CD4-positive, alpha-beta memory T cell (primary cell): ENCODE measurements at regions not wholly inside any gene's neighbourhood (a gene's known extent, or its start where the extent isn't known, plus 50 kb on each side); places are given as distances from the start of the nearest gene placed in this dataset.

ENCODE experiments used
- CTCF ChIA-PET: fragments of 350-600 bp; sonication (Branson Sonifier 250); formaldehyde crosslinking; loops from one replicate; lab custom pipeline; 2021; ENCODE audit warnings: inconsistent platforms; ENCODE audit not compliant: partially characterized antibody; lab: Charles Lee
- POLR2A ChIA-PET: fragments of 350-600 bp; sonication (Branson Sonifier 250); formaldehyde crosslinking; loops from one replicate; lab custom pipeline; 2021; ENCODE audit not compliant: partially characterized antibody; lab: Charles Lee
- DNase-seq, 5 donors: peaks; one replicate each; pipeline versions ENCODE4 v3.0.0 to v3.0.0-alpha.2; 2020 to 2022; ENCODE audit warnings: mixed read lengths in 1 of 5
- H3K27ac ChIP-seq: one replicate; pipeline ENCODE4 v1.7.0; 2013; ENCODE audit warnings: low read depth, low read length
- H3K27me3 ChIP-seq: 2 replicates; pipeline ENCODE4 v1.7.0; 2013; ENCODE audit warnings: mild to moderate bottlenecking, low read length, moderate library complexity; ENCODE audit not compliant: insufficient read depth
- H3K36me3 ChIP-seq: 2 replicates; pipeline ENCODE4 v1.7.0; 2013; ENCODE audit warnings: mild to moderate bottlenecking, low read length, moderate library complexity; ENCODE audit not compliant: insufficient read depth
- H3K4me1 ChIP-seq: 2 replicates; pipeline ENCODE4 v1.7.0; 2013; ENCODE audit warnings: mild to moderate bottlenecking, low read length, moderate library complexity; ENCODE audit not compliant: insufficient read depth
- H3K4me3 ChIP-seq, 2 donors: one replicate each; pipeline ENCODE4 v1.7.0; 2013; ENCODE audit warnings: low read length in 2 of 2, mild to moderate bottlenecking in 1 of 2
- H3K9me3 ChIP-seq, 2 donors: one replicate each; pipeline ENCODE4 v1.7.0; 2013; ENCODE audit warnings: low read length in 2 of 2, control low read depth in 1 of 2; ENCODE audit not compliant: control insufficient read depth in 1 of 2
- H3K27ac Mint-ChIP-seq, 7 donors: one replicate each; pipeline ENCODE4 v1.8.0; 2020 to 2021; ENCODE audit warnings: mixed read lengths in 7 of 7, mild to moderate bottlenecking in 6 of 7, inconsistent platforms in 3 of 7, moderate library complexity in 3 of 7
- H3K27me3 Mint-ChIP-seq, 2 donors: one replicate each; pipeline ENCODE4 v1.8.0; 2020 to 2021; ENCODE audit warnings: mixed read lengths in 2 of 2
- H3K36me3 Mint-ChIP-seq, 2 donors: one replicate each; pipeline ENCODE4 v1.8.0; 2020 to 2021; ENCODE audit warnings: mixed read lengths in 2 of 2, inconsistent platforms in 1 of 2, mild to moderate bottlenecking in 1 of 2
- H3K4me1 Mint-ChIP-seq, 4 donors: one replicate each; pipeline ENCODE4 v1.8.0; 2020 to 2021; ENCODE audit warnings: mixed read lengths in 4 of 4, mild to moderate bottlenecking in 1 of 4
- H3K4me3 Mint-ChIP-seq, 8 donors: one replicate each; pipeline ENCODE4 v1.8.0; 2020 to 2021; ENCODE audit warnings: mixed read lengths in 8 of 8, mild to moderate bottlenecking in 7 of 8, moderate library complexity in 6 of 8, inconsistent platforms in 3 of 8
- H3K9me3 Mint-ChIP-seq, 8 donors: one replicate each; pipeline ENCODE4 v1.8.0; 2020 to 2021; ENCODE audit warnings: mixed read lengths in 8 of 8, mild to moderate bottlenecking in 5 of 8, inconsistent platforms in 3 of 8, moderate library complexity in 1 of 8
- intact Hi-C: fragments of 100-400 bp; cut with micrococcal nuclease; formaldehyde crosslinking; loops from one replicate; pipeline ENCODE4 v1.15.1; 2023

DNA sequence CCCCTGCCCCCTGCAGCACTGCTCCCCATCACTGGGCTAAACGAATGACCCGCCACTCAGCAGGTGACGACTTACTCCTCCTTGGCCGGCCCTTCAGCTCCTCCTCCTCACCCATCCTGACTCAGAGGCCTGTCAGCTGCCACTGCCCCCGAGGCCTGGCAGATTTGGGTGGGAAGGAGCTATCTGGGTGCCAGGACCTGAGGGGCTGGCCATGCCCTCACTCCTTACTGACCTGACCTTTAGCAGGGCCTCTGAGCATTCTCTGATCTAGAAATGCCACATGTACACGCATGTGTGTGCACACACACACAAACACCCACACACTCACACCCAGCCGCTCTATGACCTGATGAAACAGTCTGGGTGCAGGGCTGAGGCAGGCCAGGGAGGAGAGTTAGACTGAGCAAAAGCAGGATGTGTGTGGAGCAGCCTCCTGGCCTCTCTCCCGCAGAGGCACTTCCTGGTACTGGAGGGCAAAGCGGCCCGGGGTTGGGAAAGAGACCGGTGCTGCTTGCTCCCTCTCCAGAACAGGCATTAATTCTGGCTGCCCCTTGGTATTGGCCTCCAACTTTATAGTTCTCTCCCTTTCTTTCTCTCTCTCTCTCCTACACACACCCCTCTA is 68.0 kb downstream of the ZFP36L2 start:
- Histone ChIP-seq H3K9me3 (no peaks in the 10 kb centered on the region), H3K4me3 (peak overlapping the region; percentile 30 to 40), H3K27ac (peak overlapping the region; percentile 84), H3K27me3 (no peaks in the 10 kb centered on the region), H3K36me3 (no peaks in the 10 kb centered on the region), H3K4me1 (peaks cover 76% of the 10 kb centered on the region)
- CTCF ChIA-PET: interaction anchor here (0.9 to 1.6 kb wide), 7 partner anchors 10 to 70 kb away, joined by 3 to 10 read pairs (median 4); no protein-coding TSS in a partner anchor
- H3K4me1 Mint-ChIP-seq: peaks cover 41 to 94% (median 66%) of the 10 kb centered on the region in 4 donors
- intact Hi-C loops: loop anchor here (1.0 kb wide), 3 partner anchors 12 to 37 kb away; no protein-coding TSS in a partner anchor
- peaks cover 0 to 2% (median 0%) of the 10 kb centered on the region in 8 donors for H3K9me3 Mint-ChIP-seq
- peak overlapping the region; percentile 97 to 99 (median 99) for H3K27ac Mint-ChIP-seq
- no peaks in the 10 kb centered on the region for H3K27me3 Mint-ChIP-seq
- peak in 1 of 5 donors; percentile 55 for DNase-seq
- POLR2A ChIA-PET: interaction anchor here (0.8 to 65.0 kb wide), 8 partner anchors 9 to 50 kb away, joined by 3 to 6960 read pairs (median 8); partner anchors contain the start of gene ZFP36L2
- H3K4me3 Mint-ChIP-seq: peak overlapping the region; percentile 75 to 87 (median 80)
- peaks cover 0 to 4% of the 10 kb centered on the region in 2 donors for H3K36me3 Mint-ChIP-seq

DNA sequence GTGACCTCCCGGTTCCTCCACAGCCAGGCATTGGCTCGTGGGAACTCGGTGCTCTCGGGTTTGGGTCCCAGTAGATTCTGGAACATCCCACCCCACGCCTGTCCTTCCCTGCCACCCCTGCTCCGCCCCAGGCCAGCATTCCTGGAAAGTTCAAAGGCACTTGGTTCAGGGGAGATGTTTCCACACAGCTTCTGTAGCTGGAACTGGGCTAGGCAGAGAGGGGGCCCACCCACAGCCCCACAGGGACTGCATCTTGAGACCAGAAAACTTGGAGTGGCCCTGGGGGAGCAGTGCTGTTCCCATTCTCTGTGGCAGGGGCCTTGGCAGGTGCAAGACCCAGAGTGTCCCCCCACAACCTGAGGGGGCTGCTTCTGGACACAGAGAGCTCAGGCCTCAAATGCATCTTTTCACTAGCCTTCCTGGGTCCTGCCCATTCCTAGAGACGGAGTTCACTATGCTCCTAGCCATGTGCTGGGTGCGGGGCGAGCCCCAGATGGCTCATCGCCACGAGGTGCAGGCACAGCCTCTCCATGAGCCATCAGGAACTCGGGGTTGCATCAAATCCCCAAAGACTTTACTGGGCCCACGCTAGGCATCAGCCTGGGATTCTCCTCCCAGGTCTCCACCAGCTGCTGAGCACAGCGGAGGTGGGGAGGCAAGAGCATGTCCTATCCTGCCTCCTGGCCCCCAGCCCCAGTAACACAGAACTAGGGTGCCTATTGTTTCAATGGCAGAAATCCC is 68.7 kb downstream of the ZFP36L2 start:
- H3K36me3 Mint-ChIP-seq: peaks cover 0 to 4% of the 10 kb centered on the region in 2 donors
- Histone ChIP-seq H3K36me3 (no peaks in the 10 kb centered on the region), H3K27me3 (no peaks in the 10 kb centered on the region), H3K4me1 (peaks cover 76% of the 10 kb centered on the region), H3K4me3 (no peak overlapping the region), H3K9me3 (no peaks in the 10 kb centered on the region), H3K27ac (peak overlapping the region; percentile 84)
- H3K27me3 Mint-ChIP-seq: no peaks in the 10 kb centered on the region
- peak overlapping the region; percentile 97 to 99 (median 99) for H3K27ac Mint-ChIP-seq
- intact Hi-C loops: loop anchor here (1.0 kb wide), 3 partner anchors 13 to 38 kb away; no protein-coding TSS in a partner anchor
- peak overlapping the region in 4 of 8 donors; percentile 76 to 87 (median 84) for H3K4me3 Mint-ChIP-seq
- no peak for DNase-seq
- POLR2A ChIA-PET: interaction anchor here (0.8 to 65.0 kb wide), 8 partner anchors 9 to 51 kb away, joined by 3 to 6960 read pairs (median 8); partner anchors contain the start of gene ZFP36L2
- peaks cover 44 to 92% (median 65%) of the 10 kb centered on the region in 4 donors for H3K4me1 Mint-ChIP-seq
- CTCF ChIA-PET: interaction anchor here (0.9 to 1.6 kb wide), 8 partner anchors 11 to 71 kb away, joined by 3 to 10 read pairs (median 4); no protein-coding TSS in a partner anchor
- H3K9me3 Mint-ChIP-seq: no peaks in the 10 kb centered on the region

DNA sequence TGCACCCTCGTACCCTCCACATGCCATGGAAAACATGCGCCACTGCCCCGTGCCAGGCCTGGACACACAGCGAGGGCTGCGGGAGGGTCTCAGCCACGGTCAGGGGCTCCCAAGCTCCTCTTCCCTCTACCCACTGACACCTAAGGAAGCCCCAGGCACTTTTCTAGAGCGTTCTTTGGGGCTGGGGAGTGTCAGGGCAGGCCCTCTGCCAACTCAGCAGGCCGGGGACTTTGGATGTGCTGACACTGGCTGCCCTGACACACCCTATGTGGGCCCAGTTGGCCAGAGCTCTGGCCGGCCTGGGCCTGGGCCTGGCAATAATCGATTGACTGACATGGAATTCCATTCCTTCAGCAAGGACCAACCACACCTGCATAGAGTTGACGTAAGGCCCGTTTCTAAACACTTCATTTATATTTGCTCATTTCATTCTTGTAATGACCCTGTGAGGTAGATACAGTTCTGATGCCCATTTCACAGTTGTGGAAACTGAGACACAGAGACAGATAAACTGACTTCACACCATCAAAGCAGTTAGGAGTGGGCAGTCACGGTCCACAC is 70.5 kb downstream of the ZFP36L2 start:
- no peak overlapping the region for H3K27ac ChIP-seq
- H3K27me3 Mint-ChIP-seq: no peaks in the 10 kb centered on the region
- peaks cover 0 to 4% of the 10 kb centered on the region in 2 donors for H3K36me3 Mint-ChIP-seq
- H3K36me3 ChIP-seq: no peaks in the 10 kb centered on the region
- H3K9me3 ChIP-seq: no peaks in the 10 kb centered on the region
- H3K9me3 Mint-ChIP-seq: no peaks in the 10 kb centered on the region
- peak overlapping the region; percentile 10 to 64 (median 46) for H3K27ac Mint-ChIP-seq
- peaks cover 67% of the 10 kb centered on the region for H3K4me1 ChIP-seq
- intact Hi-C loops: no loop called here
- peak overlapping the region in 1 of 8 donors; percentile 17 for H3K4me3 Mint-ChIP-seq
- DNase-seq: no peak
- no peak overlapping the region for H3K4me3 ChIP-seq
- H3K27me3 ChIP-seq: no peaks in the 10 kb centered on the region
- POLR2A ChIA-PET: interaction anchor here (1.4 to 65.0 kb wide), 3 partner anchors 12 to 53 kb away, joined by 6 to 6960 read pairs (median 1220); partner anchors contain the start of gene ZFP36L2
- H3K4me1 Mint-ChIP-seq: peaks cover 38 to 80% (median 59%) of the 10 kb centered on the region in 4 donors
- CTCF ChIA-PET: no interaction called here

DNA sequence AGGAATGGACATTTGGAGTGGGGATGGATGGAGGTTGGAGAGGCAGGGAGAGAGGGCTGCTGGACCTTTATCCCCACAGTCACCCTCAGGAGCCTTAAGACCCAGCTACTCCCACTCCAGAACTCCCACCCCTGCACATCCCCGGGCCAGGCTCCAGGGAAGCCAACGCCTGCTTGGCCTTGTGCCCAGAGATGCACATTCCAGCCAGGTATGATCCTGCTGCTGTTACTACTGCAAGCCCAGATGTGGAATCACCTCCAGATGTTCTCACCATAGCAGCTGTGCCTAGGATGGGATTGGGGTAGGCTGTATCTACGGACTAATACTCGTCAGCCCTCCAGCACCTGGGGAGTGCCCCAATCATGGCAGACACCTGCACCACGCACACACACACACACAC is 71.7 kb downstream of the ZFP36L2 start:
- intact Hi-C loops: no loop called here
- Histone ChIP-seq H3K9me3 (no peaks in the 10 kb centered on the region), H3K36me3 (no peaks in the 10 kb centered on the region), H3K4me1 (peaks cover 63% of the 10 kb centered on the region), H3K27me3 (no peaks in the 10 kb centered on the region), H3K4me3 (no peak overlapping the region), H3K27ac (no peak overlapping the region)
- DNase-seq: no peak
- ChIA-PET CTCF (no interaction called here), POLR2A (interaction anchor here (39.8 to 65.0 kb wide), 2 partner anchors 20 to 54 kb away, joined by 1220 to 6960 read pairs; partner anchors contain the start of gene ZFP36L2)
- Mint-ChIP-seq H3K27ac (peak overlapping the region in 6 of 7 donors; percentile 29 to 82 (median 68)), H3K27me3 (no peaks in the 10 kb centered on the region), H3K4me1 (peaks cover 40 to 75% (median 60%) of the 10 kb centered on the region in 4 donors), H3K4me3 (peak overlapping the region in 1 of 8 donors; percentile 36), H3K9me3 (no peaks in the 10 kb centered on the region), H3K36me3 (peaks cover 0 to 4% of the 10 kb centered on the region in 2 donors)

DNA sequence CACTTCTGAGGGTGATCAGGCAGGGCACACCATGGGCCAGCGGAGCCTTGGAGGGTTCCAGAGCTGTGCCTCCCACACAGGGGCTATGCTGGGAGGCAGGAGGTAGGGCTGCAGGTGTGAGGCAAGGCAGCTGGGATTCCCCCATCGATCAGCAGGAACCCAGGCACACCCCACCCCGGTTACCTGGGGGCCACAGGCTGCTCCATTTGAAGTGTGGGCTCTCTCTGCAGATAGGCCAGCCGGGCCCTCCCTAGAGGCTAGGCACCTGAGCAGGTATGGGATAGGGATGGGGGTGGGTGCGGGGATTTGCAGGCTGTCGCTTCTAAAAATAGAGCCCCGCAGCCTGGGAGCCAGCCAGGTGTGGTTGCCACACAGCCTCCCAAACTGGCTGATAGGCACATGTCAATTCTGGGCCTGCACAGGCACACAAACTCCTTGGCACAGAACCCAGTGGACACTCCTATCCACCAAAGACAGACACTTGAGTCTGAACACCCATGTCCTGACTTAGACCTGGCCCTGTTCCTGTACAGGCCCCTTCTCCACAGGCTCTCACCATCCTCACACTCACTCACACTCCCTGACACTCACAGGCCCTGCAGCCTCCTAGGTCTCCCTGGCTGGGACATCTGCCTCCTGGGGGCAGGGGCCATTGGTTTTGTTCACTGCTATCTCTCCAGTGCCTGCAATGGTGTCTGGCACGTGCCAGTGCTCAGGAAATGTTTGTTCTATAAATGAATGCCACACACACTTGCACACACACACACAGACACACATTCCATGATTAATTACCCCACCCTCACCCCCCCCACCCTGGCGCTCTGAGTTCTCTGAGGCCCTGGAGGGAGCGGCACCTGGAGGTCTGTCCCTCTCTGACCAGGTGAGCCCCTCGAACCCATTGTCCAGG is 73.4 kb downstream of the ZFP36L2 start:
- no peak for DNase-seq
- peaks cover 33 to 71% (median 56%) of the 10 kb centered on the region in 4 donors for H3K4me1 Mint-ChIP-seq
- intact Hi-C loops: no loop called here

DNA sequence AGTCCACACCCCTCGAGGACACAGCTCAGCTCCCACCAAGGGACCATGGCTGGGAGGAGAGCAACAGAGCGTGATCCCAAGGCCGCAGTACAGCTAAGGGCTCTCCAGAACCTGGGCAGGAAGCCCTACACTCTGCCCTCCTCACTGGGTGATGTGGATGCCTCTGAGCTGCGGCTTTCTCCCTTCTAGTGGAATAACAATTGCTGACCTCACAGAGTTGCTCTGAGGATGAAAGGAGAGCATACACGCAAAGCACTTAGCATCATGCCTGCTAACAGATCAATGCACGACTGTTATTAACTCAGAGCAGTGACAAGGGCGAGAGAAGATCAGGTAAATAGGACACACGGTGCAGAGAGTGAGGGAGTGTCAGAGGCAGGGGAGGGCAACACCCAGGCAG is 74.2 kb downstream of the ZFP36L2 start:
- no peaks in the 10 kb centered on the region for H3K9me3 ChIP-seq
- intact Hi-C loops: no loop called here
- ChIA-PET POLR2A (interaction anchor here (1.3 to 65.0 kb wide), 3 partner anchors 9 to 56 kb away, joined by 4 to 6960 read pairs (median 1220); partner anchors contain the start of gene ZFP36L2), CTCF (interaction anchor here (0.8 to 1.3 kb wide), 2 partner anchors 18 to 23 kb away, joined by 3 to 4 read pairs; no protein-coding TSS in a partner anchor)
- H3K27ac ChIP-seq: no peak overlapping the region
- H3K36me3 ChIP-seq: no peaks in the 10 kb centered on the region
- peak overlapping the region in 1 of 8 donors; percentile 56 for H3K4me3 Mint-ChIP-seq
- H3K27ac Mint-ChIP-seq: peak overlapping the region; percentile 30 to 83 (median 65)
- no peak for DNase-seq
- H3K27me3 Mint-ChIP-seq: no peaks in the 10 kb centered on the region
- peaks cover 33 to 69% (median 52%) of the 10 kb centered on the region in 4 donors for H3K4me1 Mint-ChIP-seq
- H3K27me3 ChIP-seq: no peaks in the 10 kb centered on the region
- no peaks in the 10 kb centered on the region for H3K36me3 Mint-ChIP-seq
- peaks cover 46% of the 10 kb centered on the region for H3K4me1 ChIP-seq
- no peak overlapping the region for H3K4me3 ChIP-seq
- no peaks in the 10 kb centered on the region for H3K9me3 Mint-ChIP-seq

More for the DNA sequence above, 73.4 kb downstream of the ZFP36L2 start:
- Histone ChIP-seq H3K27ac (no peak overlapping the region), H3K4me1 (peaks cover 54% of the 10 kb centered on the region), H3K27me3 (no peaks in the 10 kb centered on the region), H3K36me3 (no peaks in the 10 kb centered on the region), H3K4me3 (no peak overlapping the region), H3K9me3 (no peaks in the 10 kb centered on the region)
- peak overlapping the region in 4 of 7 donors; percentile 52 to 83 (median 65) for H3K27ac Mint-ChIP-seq
- no peaks in the 10 kb centered on the region for H3K27me3 Mint-ChIP-seq
- H3K9me3 Mint-ChIP-seq: no peaks in the 10 kb centered on the region
- ChIA-PET CTCF (interaction anchor here (0.8 to 1.3 kb wide), 2 partner anchors 19 to 24 kb away, joined by 3 to 4 read pairs; no protein-coding TSS in a partner anchor), POLR2A (interaction anchor here (1.3 to 65.0 kb wide), 3 partner anchors 8 to 56 kb away, joined by 4 to 6960 read pairs (median 1220); partner anchors contain the start of gene ZFP36L2)
- H3K4me3 Mint-ChIP-seq: no peak overlapping the region
- no peaks in the 10 kb centered on the region for H3K36me3 Mint-ChIP-seq
